ENCODE measurements at regions not wholly inside any gene's neighbourhood (a gene's known extent, or its start where the extent isn't known, plus 50 kb on each side); places are given as distances from the start of the nearest gene placed in this dataset.
"Not testable (repeated sequence)": the region's sequence is repeated elsewhere in the genome, so short reads cannot be mapped to it uniquely, and the experiment has no call there.

DNA sequence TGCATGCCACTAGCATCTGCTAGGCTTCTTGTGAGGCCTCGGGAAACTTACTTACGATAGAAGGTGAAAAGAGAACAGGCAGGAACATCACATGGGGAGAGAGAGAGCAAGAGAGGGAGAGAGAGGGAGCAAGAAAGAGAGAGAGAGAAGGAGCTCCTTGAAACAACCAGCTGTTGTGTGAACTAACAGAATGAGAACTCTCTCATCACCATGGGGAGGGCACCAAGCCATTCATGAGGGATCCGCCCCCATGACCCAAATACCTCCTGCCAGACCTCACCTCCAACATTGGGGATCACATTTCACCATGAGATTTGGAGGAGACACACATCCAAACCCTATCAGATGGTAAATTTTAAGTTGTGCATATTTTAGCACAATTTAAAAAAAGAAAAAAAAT is 1217.2 kb downstream of the TYW1 start:
- no peak for DNase-seq (ENCODE audit: low spot score)
- no peak for FAIRE-seq

DNA sequence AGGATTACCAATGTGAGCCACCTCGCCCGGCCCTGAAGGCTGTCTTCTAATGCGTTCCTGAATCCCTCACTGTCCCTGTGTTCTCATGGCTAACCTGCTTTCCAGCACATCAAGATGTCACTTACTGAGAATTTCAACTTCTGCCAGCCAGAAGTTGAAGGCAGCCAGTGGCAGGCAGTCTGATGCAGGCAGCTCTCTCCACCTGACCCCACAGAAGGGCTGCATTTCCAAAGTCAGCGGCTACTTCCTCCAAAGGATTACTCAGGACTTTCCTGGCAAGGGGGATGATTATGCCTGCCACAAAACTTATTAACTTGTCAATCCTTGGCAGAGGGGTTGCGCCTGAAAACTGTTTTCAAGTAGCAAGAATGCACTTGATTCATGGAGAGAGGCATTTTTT is 1219.4 kb downstream of the TYW1 start:
- FAIRE-seq = no peak
- DNase-seq (ENCODE audit: low spot score) = no peak

DNA sequence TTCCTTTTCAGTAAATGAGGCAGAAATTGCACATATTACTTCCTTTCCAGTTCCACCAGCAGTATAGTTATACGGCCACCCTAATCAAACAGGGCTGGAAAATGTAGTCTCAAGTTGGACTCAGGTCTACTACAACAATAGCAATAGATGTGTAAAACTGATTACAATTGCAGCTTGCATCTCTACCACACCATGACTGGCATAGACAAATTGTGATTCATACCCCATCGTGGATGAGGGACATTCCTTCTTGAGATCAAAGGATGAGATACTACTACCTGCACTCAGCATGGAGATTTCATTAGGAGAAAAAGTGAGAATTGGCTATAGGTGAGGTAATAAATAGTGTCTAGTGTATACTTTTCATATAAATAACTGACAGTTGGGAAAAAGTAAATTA is 1220.8 kb downstream of the TYW1 start:
- DNase-seq (ENCODE audit: low spot score) = no peak
- peak; percentile 46 for FAIRE-seq

DNA sequence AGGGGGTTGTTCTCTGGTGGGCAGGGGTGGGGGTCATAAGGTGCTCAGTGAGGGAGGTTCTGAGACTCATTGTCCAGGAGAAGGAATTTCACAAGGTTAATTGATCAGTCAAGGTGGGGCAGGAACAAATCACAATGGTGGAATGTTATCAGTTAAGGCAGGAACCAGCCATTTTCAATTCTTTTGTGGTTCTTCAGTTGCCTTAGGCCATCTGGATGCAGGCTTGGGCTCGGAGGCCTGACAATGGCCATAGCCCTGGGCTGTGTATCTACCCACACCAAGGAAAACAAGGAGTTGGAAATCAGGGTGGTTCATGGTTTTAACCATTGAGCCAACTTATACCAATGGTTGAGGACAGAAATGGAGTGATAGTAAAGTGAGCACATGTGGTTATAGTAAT is 1221.8 kb downstream of the TYW1 start:
- no peak for DNase-seq (ENCODE audit: low spot score)
- FAIRE-seq = no peak

DNA sequence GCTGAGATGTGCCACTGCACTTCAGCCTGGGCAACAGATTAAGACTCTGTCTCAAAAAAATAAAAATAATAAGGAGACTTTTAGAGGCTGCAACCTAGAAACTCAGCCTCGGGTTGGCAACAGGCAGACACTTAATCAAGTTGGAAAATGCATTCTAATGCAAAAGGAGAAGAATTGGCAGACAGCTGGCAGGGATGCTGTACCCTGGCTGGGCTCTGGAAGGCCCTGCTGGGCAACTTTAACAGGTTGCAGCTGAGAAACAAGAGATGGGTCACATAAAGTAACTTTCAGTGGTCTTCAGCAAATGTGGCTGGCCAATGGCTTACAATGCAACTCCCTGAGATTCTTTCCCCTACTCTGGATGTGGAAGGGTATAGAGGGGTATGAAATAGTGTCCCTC is 1225.7 kb downstream of the TYW1 start:
- FAIRE-seq = no peak
- DNase-seq (ENCODE audit: low spot score) = no peak

DNA sequence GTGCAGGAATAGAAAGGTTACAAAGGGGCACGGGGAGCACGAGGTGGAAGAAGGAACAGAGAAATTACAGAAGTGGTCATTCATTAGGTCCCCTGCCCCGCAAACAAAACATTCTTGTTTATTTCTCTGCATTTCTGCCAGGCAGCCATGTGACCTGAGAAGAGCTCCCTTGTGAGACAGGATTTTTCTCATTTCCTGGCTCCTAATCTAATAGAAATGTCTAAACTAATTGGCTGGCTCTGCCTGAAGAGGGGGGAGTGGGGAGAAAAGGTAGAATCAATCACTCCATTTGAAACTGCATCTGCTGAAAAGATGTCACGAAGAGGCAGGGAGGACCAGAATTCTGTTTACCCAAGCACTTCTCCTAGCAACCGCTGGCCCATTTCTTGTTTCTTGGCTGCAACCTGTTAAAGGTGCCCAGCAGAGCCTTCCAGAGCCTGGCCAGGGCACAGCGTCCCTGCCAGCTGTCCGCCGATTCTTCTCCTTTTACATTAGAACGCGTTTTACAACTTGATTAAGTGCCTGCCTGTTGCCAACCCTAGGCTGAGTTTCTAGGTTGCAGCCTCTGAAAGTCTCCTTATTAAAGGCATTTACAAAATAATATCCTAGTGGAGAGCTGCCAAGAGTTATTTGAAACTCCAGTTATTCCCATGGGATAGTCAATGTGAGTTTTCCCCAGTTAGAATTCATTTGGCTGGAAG is 1227.6 kb downstream of the TYW1 start:
- no peak for DNase-seq (ENCODE audit: low spot score)
- FAIRE-seq = no peak

DNA sequence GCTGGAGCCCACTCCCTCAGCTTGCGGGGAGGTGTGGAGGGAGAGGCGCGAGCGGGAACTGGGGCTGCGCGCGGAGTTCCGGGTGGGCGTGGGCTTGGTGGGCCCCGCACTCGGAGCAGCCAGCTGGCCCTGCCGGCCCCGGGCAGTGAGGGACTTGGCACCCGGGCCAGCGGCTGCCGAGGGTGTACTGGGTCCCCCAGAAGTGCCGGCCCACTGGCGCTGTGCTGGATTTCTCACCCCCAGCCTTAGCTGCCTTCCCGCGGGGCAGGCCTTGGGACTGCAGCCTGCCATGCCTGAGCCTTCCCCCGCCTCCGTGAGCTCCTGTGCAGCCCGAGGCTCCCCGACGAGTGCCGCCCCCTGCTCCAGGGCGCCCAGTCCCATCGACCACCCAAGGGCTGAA is 1234.4 kb downstream of the TYW1 start:
- DNase-seq (ENCODE audit: low spot score) = not testable (repeated sequence)

DNA sequence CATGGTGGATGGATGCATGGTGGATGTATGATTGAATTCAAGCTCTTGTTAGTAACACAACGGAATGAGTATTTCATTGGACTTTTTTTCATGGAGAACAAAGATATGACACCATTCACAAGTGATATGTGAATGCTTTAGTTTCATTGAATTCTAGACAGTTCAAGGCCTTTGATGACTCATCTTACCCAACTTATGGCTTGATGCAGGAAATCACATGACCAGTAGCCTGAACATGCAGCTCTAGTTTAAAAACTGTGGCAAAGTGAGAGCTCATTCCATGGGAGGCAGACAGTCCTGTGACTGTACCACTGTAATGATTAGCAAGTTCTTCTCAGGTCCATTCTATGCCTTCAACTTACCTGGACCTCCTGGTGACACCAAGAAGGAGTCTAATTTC is 1239.3 kb downstream of the TYW1 start:
- DNase-seq (ENCODE audit: low spot score) (peak; percentile 18), FAIRE-seq (no peak)

More for the DNA sequence above, 1234.4 kb downstream of the TYW1 start:
- FAIRE-seq = not testable (repeated sequence)

DNA sequence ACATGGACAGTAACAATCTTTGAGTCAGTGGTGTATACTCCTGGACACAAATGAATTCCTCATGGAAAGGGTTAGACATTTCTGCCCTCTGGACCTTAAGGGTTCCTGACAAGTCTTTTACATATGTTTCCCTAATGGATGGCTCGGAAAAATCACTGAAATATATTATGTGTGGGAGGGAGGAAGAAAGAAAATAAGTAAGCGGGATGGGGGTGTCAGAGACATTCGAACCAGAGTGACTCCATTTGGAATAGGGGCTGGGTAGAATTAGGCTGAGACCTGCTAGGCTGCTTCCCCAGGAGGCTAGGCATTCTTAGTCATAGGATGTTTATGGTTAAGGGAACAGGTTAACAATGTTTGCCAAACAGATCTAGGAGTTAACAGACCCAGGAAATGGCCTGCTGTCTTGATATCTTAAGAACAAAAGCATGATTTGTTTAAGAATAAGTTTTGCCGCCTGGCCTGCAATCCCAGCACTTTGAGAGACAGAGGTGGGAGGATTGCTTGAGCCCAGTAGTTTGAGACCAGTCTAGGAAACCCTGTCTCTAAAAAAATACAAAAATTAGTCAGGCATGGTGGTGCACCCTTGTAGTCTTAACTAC is 1241.7 kb downstream of the TYW1 start:
- FAIRE-seq (no peak), DNase-seq (ENCODE audit: low spot score) (no peak)

DNA sequence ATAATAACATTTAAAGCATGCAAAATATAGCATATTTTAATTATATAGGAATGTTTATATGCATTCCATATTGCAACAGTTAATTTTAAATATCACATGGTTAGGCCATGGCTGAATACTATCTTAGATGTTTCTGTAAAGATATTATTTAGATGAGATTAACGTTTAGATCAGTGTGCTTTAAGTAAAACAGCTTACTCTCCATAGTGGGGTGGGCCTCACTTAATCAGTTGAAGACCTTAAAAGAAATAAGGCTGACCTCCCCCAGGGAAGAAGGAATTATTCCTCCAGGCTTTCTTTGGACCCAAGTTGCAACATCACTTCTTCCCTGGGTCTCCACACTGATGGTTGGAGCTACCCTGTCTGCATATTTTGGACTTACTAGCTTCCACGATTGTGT is 1246.5 kb downstream of the TYW1 start:
- FAIRE-seq = no peak
- DNase-seq (ENCODE audit: low spot score) = no peak

DNA sequence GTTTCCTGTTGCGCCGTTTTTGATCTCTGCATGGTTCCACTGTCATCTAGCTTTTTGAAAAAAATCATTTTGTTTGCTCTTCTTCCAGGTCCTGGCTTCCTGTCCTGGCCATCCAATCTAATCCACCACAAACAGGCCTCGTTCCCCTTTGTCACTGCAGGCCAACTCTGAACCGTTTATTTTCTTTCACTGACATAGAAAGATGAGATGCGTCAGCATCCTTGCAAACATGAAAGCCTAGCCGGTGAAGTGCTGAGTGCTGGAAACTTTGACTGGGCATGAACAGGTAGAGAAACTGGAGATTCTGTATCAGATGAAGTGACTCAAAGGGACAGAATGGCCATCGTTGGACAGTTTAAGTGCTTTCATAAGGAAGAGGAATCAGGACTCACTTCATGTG is 1247.8 kb downstream of the TYW1 start:
- FAIRE-seq (no peak), DNase-seq (ENCODE audit: low spot score) (no peak)

DNA sequence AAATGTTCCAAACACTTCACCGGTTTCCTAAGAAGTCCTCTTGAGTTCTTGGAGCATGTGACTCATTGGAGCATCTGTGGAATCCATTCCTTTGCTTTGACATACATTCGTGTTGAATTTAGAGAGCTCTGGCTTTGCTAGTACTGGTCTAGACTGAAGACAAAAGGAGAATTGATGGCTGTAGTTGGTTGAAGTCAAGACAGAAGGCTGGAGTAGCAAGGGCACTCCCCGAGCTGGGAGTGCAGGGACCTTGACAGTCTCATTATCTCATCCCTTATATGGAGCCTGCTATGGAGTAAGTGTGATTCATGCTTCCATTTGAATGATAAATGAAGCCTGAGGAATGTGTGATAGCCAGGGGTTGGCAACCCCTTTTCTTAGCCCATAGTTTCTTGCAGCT is 1249.1 kb downstream of the TYW1 start:
- DNase-seq (ENCODE audit: low spot score) (peak; percentile 35), FAIRE-seq (no peak)

DNA sequence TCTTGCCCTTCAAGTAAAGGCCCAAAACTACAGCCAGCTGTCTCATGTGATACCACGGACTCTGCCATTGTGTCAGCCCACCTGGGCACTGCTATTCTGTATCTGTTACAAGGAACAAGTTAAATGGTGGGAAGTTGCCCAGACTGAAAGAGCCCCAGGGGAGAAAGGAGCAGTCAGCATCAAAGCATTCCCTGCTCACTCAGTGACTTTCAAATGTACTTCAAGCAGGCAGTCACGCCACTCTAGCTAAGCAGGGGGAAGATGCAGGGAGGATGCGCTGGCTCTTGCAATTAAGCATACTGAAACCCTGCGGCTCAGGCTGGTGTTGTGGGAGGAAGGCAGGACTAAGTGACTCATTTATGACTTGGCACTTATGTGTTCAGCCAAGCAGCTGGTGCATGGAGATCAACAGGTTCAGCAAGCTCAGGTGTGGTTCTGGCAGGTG is 1249.6 kb downstream of the TYW1 start:
- FAIRE-seq = peak; percentile 77
- DNase-seq (ENCODE audit: low spot score) = peak; percentile 60

DNA sequence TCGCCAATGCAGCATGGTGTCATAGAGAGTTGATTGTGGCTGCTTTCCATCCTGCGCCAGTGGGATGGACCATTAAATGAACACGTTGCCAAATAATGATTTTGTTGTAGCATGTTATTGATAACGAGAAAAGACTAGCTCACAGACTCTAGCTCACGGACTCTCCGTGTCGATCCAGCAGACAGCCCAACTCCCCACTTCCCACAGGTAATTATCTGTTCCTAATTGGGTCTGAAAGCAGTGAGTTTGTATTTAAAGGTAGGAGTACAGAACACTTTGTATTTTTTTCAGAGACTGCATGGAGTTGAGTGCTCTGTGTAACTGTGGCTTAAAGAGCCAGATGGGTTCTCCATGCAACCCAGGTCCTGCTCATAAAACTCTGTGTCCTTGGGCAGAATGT is 1250.5 kb downstream of the TYW1 start:
- FAIRE-seq = no peak
- no peak for DNase-seq (ENCODE audit: low spot score)

DNA sequence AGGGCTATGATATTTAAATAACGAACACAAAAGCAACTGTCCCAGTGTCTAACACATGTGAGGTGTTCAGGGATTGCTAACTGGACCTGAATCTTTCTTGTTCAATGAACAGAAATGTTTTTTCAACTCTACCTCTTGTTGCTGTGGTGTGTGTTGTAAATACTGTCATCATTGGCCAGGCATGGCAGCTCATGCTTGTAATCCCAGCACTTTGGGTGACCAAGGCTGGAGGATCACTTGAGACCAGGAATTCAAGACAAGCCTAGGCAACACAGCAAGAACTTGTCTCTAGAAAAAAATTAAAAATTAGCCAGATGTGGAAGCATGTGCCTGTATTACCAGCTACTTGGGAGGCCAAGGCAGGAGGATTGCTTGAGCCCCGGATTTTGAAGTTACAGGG is 1250.9 kb downstream of the TYW1 start:
- no peak for FAIRE-seq
- no peak for DNase-seq (ENCODE audit: low spot score)

DNA sequence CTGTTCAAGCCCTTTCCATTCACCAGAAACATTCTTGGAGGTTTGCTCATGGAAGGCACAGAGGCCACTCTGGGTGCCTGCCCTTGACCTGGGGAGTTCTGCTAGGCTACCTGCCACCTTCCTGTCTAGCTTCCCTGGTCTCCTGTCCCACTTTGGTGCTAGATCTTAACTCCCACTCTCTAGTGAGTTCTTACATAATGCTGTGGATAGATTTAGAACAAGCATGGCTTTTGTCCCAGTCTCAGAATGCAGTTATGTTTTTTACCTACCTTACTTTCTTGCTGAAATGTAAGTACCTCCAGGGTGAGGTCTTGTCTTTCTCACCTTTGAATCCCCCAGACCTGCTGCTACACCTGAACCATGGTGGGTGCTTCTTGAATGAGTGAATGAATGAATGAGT is 1252.3 kb downstream of the TYW1 start:
- FAIRE-seq (no peak), DNase-seq (ENCODE audit: low spot score) (no peak)

DNA sequence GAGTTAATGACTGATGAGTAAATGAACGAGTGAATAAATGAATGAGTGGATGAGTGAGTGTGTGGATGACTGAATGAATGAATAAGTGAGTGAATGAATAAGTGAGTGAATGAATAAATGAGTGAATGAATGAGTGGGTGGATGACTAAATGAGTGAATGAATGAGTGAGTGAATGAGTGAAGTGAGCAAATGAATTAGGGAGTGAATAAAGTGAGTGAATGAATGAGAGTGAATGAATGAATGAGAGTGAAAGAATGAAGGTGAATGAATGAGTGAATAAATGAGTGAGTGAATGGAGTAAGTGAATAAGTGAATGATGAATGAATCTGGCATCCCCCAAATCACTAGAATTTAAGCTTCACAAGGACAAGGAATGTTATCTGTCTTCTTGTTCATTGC is 1253.0 kb downstream of the TYW1 start:
- no peak for DNase-seq (ENCODE audit: low spot score)
- no peak for FAIRE-seq

DNA sequence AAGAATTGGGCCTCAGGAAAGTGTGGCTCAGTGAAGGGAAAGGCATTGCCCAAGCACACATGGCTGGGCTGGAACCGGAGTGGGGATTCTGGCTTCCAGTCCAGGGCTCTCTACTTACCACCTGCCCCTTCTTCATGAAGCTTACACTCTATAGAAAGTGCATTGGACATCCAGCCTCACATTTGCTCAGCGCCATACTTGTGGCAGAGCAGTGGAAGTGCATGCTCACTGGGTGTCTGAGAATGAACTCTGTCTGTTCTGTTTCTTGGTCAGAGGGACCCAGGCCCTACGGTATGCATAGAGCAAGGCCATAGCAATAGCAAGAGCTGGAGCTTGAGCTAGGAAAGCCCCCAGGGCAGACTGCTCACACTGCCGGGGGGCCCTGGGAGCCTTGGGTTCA is 1253.5 kb downstream of the TYW1 start:
- DNase-seq (ENCODE audit: low spot score) (no peak), FAIRE-seq (no peak)

DNA sequence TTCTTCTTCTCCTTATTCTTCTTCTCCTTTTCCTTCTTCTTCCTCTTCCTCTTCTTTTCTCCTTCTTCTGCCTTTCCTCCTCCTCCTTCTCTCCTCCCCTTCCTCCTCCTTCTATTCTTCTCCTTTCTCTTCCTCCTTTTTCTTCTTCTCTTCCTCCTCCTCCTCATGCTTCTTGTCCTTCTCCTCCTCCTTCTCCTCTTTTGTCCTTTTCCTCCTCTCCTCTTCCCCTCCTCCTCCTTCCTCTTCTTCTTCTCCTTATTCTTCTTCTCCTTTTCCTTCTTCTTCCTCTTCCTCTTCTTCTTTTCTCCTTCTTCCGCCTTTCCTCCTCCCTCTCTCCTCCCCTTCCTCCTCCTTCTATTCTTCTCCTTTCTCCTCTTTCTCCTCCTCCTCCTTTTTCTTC is 1258.2 kb downstream of the TYW1 start:
- not testable (repeated sequence) for FAIRE-seq; DNase-seq (ENCODE audit: low spot score)

DNA sequence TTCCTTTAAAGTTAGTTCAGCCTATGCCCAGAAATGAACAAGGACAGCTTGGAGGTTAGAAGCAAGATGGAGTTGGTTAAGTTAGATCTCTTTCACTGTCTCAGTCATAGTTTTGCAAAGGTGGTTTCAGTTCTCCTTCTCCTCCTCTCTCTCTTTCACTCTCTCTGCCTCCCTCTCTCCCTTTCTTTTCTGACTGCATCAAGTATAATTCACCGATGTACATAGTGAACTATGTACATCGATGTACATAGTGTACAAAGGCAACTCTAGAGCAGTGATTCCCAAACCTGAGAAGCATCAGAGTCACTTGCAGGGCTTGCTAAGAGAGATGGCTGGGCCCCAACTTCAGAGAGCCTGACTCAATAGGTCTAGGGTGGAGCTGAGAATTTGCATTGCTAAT is 1259.7 kb downstream of the TYW1 start:
- FAIRE-seq = no peak
- DNase-seq (ENCODE audit: low spot score) = no peak

DNA sequence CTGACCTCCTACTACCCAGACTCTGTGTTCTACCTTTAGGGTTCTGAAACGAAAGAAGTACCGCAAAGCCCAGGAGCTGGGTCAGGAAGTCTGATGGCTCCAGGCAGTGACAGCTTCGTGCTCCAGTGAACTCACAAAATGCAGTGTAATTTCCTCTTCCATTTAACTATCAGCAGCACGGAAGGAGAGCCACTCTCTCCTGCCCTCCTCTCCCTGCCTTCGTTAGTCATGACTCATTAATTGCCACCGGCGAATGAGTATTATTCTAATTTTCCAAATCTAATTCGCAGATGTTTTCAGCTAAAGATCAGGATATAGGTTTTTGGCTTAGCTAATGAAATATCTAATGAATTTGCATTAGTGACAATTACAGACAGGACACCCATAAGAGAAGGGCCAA is 1262.0 kb downstream of the TYW1 start:
- FAIRE-seq (no peak), DNase-seq (ENCODE audit: low spot score) (no peak)

DNA sequence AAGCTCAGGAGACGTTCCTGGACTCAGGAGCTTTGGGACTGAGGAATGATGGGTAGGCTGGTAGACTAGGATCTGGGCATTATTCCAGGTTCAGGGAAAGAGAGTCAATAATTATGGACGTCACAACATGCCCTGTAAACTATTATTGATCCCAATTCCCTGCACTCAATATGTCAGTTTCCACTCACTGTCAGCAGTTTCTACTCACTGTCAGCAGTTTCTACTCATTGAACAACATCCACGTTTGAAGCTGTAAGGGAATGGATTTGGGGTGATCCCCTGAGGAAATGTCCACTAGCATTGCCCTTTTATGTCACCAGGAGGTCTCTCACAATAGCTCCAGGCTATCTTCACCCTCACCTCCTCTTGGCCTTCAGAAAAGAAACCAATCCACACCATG is 1268.6 kb downstream of the TYW1 start:
- FAIRE-seq = no peak
- no peak for DNase-seq (ENCODE audit: low spot score)

DNA sequence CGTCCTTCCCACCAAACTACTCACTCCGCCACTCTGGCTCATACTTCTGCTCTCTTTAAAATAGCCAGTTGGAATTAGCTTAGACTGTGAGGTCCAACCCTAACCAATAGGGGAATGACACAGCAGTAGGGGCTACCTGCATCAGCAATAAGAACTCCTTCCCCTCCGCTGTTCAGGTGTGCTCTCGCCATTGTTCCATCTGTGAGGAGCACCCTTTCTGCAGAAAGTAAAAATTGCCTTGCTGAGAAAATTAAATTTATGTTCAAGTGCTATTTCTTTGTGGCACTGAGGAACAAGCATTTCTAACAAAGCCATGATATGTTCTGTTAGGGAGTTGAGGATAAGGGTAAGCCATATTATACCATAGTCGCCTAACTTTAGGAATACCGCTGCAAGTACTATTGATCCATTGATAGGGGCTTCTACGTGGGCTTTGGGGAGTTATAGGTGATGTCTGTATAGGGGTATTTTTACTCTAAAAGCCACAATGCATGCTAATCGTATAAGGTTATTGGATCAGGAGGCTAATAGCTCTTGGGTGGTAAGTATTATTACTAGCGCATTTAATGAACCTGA is 1269.5 kb downstream of the TYW1 start:
- FAIRE-seq (no peak), DNase-seq (ENCODE audit: low spot score) (no peak)

Measured in urothelium cell line (cell line).